Limb (tissue), 2 donors: ENCODE measurements at regions not wholly inside any gene's neighbourhood (a gene's known extent, or its start where the extent isn't known, plus 50 kb on each side); places are given as distances from the start of the nearest gene placed in this dataset.
A peak's percentile ranks its signal among the peaks of the same experiment; 100 is the strongest.
"Not testable (repeated sequence)": the region's sequence is repeated elsewhere in the genome, so short reads cannot be mapped to it uniquely, and the experiment has no call there.

Experiments used
- DNase-seq, 2 donors: peaks; one replicate each; pipeline ENCODE4 v3.0.0-alpha.2; 2016; ENCODE audit errors: extremely low spot score in 2 of 2

GRCh38 chr1:8118736-8119135 lies 92.6 kb upstream of the ERRFI1 start:
- not testable (repeated sequence) for DNase-seq

DNA sequence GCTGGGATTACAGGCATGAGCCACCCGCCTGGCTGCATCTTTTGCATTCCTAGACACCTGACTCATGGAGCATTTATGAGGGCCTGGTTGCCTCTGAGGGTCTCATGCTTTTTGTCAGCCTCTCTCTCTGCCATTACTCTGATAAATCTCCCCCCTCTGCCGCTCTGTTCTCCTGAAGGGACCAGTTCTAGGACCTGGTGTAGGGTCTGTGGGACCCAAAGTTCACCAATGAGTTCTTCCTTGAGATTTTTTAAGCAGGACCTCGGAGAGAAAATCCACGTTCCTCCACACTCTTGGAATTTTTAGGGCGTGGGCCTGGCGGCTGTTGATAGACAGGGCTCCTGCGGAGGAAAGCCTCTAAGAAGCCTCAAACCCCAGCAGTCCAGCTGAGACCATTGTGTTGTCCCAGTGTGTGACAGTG lies 91.9 kb upstream of the ERRFI1 start:
- no peak for DNase-seq

DNA sequence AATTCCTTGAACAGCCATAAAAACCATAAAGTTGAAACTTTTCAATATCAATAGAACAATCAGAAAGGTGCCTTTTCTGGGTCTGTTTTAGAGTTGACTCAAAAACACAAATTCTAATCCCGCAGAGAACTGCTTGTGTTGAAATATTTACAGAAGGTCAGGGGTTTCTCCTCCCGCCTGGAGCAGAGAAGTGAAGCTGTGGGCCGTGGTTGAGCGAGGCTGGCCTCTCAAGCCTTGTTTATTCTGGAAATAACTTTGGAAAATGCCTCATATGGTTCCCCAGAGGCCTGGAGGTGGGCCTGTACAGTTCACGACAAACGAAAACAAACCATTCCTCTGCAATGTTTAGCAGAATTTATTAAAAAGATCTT lies 90.8 kb upstream of the ERRFI1 start:
- DNase-seq: peak; percentile 47 to 59

- no peak for DNase-seq
Measured at GRCh38 chr1:8115769-8116167, 89.7 kb upstream of the ERRFI1 start.

DNA sequence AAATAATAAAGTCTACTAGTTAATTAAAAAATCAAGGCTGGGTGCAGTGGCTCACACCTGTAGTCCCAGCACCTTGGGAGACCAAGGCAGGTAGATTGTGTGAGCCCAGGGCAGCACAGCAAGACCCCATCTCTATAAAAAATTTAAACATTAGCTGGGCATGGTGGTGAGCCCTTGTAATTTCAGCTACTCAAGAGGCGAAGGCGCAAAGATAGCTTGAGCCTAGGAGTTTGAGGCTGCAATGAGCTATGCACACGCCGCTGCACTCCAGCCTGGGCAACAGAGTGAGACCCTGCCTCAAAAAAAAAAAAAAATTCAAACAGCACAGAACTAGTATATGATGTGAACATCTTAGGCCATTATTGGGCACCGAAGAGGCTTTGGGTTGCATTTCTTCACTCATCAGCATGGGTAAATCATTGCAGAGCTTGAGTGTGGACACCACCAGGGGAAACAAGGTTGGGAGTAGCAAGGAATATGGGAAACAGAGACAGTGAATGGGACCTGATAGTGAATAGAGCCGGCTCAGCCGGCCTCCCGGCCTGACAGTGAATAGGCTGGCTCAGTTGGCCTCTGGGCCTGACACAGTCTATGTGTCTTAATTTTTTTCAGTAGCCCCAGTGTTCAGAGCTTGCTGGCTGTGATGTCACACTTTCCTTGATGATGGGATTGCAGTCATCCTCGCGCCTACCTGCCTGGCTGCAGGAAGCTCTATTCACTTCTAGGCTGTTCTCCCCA lies 89.1 kb upstream of the ERRFI1 start:
- no peak for DNase-seq

GRCh38 chr1:8113262-8114220 lies 87.4 kb upstream of the ERRFI1 start:
- DNase-seq: no peak

GRCh38 chr1:8112611-8113261 lies 86.6 kb upstream of the ERRFI1 start:
- peak in 1 of 2 donors; percentile 30 for DNase-seq

GRCh38 chr1:8111560-8111959 lies 85.5 kb upstream of the ERRFI1 start:
- no peak for DNase-seq

- DNase-seq: no peak
Measured at GRCh38 chr1:8109216-8109615, 83.1 kb upstream of the ERRFI1 start.

- no peak for DNase-seq
Measured at GRCh38 chr1:8107897-8108296, 81.8 kb upstream of the ERRFI1 start.

- DNase-seq: no peak
Measured at GRCh38 chr1:8104278-8105236, 78.4 kb upstream of the ERRFI1 start.

GRCh38 chr1:8097908-8098307 lies 71.8 kb upstream of the ERRFI1 start:
- DNase-seq: no peak

- DNase-seq: no peak
Measured at GRCh38 chr1:8097077-8097799, 71.1 kb upstream of the ERRFI1 start.

DNA sequence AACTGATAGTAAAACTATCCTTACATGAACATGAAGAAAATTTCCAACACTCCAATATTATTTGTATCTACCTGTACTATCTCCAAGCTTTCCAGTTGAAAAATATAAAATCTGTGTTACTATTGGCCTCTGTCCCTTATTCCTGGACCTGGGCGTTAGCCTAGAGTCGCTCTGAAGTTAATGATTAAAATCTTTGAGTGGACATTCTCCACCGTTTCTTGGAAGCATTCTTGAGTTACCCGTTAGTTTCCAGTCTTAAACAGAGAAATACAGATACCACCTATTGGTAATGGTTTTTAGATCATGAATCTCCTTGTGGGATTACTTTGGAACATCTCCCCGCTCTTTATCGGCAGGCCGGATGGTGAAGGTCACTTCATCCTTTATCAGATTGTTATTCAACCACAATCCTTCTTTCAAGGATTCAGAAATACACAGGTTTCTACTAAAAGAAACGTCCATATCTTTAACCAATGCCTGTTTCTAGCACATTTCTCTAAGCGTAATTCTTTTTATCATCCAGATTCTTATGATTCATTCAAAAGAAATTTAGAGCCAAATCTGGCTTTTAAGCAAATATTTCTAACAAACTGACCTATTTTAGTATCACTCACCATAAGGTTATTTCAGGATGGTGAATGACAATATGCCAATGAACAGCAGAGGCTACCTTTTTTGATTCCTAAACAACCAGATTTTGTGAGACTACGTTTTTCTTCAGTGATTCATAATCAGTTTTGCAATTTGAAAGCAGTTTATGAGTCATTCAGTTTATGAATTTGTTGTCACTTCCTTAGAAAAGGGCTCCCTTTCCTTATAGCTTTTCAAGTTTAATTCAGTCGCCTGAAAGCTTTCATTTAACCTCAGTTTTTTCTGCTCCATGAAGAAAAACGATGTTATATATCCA lies 70.2 kb upstream of the ERRFI1 start:
- no peak for DNase-seq

DNA sequence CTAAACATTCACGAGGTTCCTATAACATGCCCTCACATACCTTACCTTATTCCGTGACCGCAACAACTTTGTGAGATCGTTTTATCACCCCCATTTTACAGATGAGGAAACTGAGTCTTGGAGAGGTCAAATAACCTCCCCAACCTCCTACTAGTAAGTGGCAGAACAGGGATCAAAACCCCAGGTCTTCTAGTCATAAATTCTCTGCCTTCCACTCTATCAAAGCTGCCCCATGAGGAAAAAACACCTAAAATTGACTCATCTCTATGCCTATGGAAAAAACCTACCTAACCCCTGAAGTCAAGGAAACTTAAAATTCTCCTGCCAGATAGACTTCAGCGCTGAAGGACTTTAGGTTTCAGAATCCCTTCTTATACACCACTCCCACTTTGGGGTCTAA lies 69.5 kb upstream of the ERRFI1 start:
- no peak for DNase-seq

DNA sequence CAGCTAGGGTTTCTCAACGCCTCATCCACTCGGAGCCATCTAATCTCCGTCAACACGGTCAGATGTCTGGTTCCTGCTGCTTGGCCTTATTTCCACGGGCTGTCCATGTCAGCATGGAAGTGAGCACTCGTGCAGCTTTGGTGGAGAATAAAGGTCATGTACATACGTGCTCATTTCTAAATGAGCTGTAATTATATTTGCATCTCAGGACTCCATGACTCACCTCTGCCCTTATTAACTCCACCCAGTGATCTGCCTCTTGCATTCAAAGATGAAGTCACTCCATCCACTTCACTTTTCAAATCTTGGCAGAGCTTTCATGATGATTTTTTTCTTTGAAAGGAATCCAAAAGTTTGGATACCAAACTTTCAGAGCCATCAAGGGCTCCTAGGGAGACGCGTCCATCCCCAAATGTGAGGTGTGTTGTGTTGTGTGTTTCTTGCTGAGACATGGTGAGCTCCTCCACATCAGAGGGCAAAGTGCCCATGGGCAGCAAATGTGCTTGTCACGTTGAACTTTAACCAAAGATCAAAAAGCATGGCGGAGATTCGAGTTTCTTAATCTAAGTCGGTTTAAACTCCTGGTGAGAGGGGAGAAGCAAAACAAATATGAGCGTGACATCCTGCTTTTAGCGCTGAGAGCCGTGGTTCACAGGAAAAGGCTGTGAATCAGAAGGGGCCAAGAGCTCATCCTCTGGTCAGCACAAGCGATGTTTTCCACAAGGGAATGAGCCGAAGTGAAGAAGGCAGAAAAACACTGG lies 68.6 kb upstream of the ERRFI1 start:
- DNase-seq: no peak

DNA sequence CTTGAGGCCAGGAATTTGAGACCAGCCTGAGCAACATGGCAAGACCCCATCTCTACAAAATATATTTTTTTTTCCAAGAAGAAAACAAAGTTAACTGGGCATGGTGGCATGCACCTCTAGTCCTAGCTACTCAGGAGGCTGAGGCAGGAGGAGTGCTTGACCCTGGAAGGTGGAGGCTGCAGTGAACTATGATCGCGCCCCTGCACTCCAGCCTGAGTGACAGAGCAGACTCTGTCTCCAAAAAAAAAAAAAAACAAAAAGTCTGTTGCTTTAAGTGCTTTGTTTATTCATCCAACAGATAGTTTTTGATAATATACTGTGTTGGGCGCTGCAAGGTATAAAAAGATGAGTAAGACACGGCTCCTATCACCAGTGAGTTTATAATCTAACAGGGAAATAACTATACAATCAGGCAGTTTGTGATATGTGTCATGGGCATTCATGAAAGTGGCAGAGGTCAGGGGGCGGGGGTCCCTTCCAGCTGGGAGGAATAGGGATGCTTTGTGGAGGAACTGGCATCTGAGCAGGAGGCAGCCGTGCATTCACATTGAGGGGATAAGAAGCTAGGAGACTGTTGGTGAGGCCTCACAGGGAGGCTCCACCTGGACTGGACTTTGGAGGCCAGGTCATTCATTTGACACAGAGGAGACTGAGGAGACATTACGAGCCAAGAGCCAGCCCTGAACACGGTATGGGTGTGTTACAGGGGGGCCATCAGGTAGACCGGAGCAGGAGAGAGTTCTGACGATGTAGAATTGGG lies 67.3 kb upstream of the ERRFI1 start:
- DNase-seq: no peak

GRCh38 chr1:8092657-8093056 lies 66.5 kb upstream of the ERRFI1 start:
- no peak for DNase-seq
